ENCODE measurements at regions not wholly inside any gene's neighbourhood (a gene's known extent, or its start where the extent isn't known, plus 50 kb on each side); places are given as distances from the start of the nearest gene placed in this dataset.

DNA sequence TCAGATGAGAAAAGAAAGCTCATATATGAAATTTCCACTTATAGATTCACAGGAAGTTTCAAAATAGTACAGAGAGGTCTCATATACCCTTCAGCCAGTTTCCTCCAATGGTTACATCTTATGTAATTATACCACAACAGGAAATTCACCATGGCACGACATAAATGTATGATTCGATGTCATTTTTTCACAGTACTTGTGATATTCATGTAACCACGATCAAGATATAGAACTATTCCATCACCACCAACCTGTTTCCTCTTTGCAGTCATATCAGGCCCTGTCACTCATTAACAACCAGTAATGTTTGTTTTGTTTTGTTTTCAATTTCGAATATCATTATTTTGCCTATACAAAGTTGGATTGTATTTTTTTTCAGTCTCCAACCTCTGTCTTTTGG, 314.3 kb upstream of the POU3F3 start:
- 19% methylated on average over 4 of the region's 4 CpGs for WGBS (ENCODE audit: low lambda C conversion rate)
- POLR2A ChIA-PET = no interaction called here

DNA sequence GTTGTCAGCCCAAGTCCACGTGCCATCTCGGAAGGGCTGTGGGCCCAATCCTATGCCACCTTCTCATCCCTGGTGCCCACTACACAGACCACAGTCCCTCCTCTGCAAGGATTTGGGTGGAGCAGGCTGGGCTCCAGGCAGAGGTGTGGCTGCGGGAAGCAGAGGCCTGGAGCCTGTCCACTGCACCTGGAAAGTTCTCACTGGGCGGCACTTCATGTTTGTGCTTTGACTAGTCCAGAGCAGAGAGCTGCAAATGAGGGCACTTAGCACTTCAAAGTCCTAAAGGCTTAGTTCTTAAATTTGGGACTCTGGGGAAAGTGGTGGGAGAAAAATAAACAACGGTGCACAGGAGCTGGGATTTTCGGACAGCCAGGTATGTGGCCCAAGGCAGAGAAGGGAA, 308.9 kb upstream of the POU3F3 start:
- DNase-seq = no peak
- ChIA-PET POLR2A (no interaction called here), CTCF (interaction anchor here (1.6 kb wide), 1 partner anchor 11 kb away, joined by 5 read pairs; no protein-coding TSS in a partner anchor)
- Histone ChIP-seq H2AFZ (ENCODE audit: low read depth) (no peak overlapping the region), H3K4me2 (no peak overlapping the region), H3K36me3 (replicated peaks in 1 of 2; ENCODE audit: control insufficient read depth in 1 of 2, insufficient read depth in 2 of 2, low read length in 1 of 2) (no peaks in the 10 kb centered on the region), H3F3A (replicated peaks; ENCODE audit: insufficient read depth) (no peaks in the 10 kb centered on the region), H3K4me3 (ENCODE audit: low read depth in 2 of 2, low read length in 1 of 2) (no peak overlapping the region), H3K79me2 (ENCODE audit: insufficient read depth) (no peaks in the 10 kb centered on the region), H3K9ac (no peak overlapping the region), H3K27ac (ENCODE audit: low read depth in 2 of 2, low read length in 1 of 2) (no peak overlapping the region), H3K9me2 (no peaks in the 10 kb centered on the region), H3K9me3 (no peaks in the 10 kb centered on the region), H3K4me1 (ENCODE audit: control insufficient read depth in 1 of 2, insufficient read depth in 2 of 2, low read depth in 1 of 2, low read length in 1 of 2) (no peaks in the 10 kb centered on the region), H3K27me3 (ENCODE audit: insufficient read depth) (no peaks in the 10 kb centered on the region), H4K20me1 (ENCODE audit: insufficient read depth) (no peaks in the 10 kb centered on the region)
- 53% methylated on average over 6 of the region's 6 CpGs for WGBS (ENCODE audit: low lambda C conversion rate)
- TF ChIP-seq SMC3 (IDR thresholded peaks at IDR 0.05; ENCODE audit: low read depth, low read length) = no peak
- no peak for TF ChIP-seq RXRA (IDR thresholded peaks at IDR 0.05; ENCODE audit: borderline replicate concordance, low read depth)
- TF ChIP-seq GATA2 (CRISPR knock-in tag; IDR thresholded peaks at IDR 0.05) = no peak
- TF ChIP-seq, protein P1, sequence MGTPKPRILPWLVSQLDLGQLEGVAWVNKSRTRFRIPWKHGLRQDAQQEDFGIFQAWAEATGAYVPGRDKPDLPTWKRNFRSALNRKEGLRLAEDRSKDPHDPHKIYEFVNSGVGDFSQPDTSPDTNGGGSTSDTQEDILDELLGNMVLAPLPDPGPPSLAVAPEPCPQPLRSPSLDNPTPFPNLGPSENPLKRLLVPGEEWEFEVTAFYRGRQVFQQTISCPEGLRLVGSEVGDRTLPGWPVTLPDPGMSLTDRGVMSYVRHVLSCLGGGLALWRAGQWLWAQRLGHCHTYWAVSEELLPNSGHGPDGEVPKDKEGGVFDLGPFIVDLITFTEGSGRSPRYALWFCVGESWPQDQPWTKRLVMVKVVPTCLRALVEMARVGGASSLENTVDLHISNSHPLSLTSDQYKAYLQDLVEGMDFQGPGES (IDR thresholded peaks at IDR 0.05; ENCODE audit: low read depth, low read length) = no peak
- TF ChIP-seq EZH2phosphoT487 (IDR thresholded peaks at IDR 0.05; ENCODE audit: borderline replicate concordance, low read depth) = no peak
- TF ChIP-seq SIN3A (IDR thresholded peaks at IDR 0.05; ENCODE audit: borderline replicate concordance, low read depth, low read length) = no peak
- TF ChIP-seq FOXJ3 (CRISPR knock-in tag; IDR thresholded peaks at IDR 0.05) = no peak

More for the DNA sequence above, 314.3 kb upstream of the POU3F3 start:
- TF ChIP-seq SMC3 (IDR thresholded peaks at IDR 0.05; ENCODE audit: low read depth, low read length) (no peak), YY1 (IDR thresholded peaks at IDR 0.05; ENCODE audit: low read depth) (no peak)
- TF ChIP-seq, protein P1 (IDR thresholded peaks at IDR 0.05; ENCODE audit: low read depth, low read length) = no peak
- no peak overlapping the region for H3K4me2 ChIP-seq
- no peaks in the 10 kb centered on the region for H4K20me1 ChIP-seq (ENCODE audit: insufficient read depth)
- no peaks in the 10 kb centered on the region for H3K9me2 ChIP-seq
- H3K36me3 ChIP-seq (replicated peaks in 1 of 2; ENCODE audit: control insufficient read depth in 1 of 2, insufficient read depth in 2 of 2, low read length in 1 of 2) = no peaks in the 10 kb centered on the region
- H3K27ac ChIP-seq (ENCODE audit: low read depth in 2 of 2, low read length in 1 of 2) = no peak overlapping the region
- no peaks in the 10 kb centered on the region for H3K4me1 ChIP-seq (ENCODE audit: control insufficient read depth in 1 of 2, insufficient read depth in 2 of 2, low read depth in 1 of 2, low read length in 1 of 2)
- H2AFZ ChIP-seq (ENCODE audit: low read depth) = no peak overlapping the region
- H3F3A ChIP-seq (replicated peaks; ENCODE audit: insufficient read depth) = no peaks in the 10 kb centered on the region
- CTCF ChIA-PET = no interaction called here
- H3K27me3 ChIP-seq (ENCODE audit: insufficient read depth) = no peaks in the 10 kb centered on the region
- DNase-seq = no peak
- H3K79me2 ChIP-seq (ENCODE audit: insufficient read depth) = no peaks in the 10 kb centered on the region
- no peak overlapping the region for H3K9ac ChIP-seq
- no peaks in the 10 kb centered on the region for H3K9me3 ChIP-seq
- H3K4me3 ChIP-seq (ENCODE audit: low read depth in 2 of 2, low read length in 1 of 2) = no peak overlapping the region

DNA sequence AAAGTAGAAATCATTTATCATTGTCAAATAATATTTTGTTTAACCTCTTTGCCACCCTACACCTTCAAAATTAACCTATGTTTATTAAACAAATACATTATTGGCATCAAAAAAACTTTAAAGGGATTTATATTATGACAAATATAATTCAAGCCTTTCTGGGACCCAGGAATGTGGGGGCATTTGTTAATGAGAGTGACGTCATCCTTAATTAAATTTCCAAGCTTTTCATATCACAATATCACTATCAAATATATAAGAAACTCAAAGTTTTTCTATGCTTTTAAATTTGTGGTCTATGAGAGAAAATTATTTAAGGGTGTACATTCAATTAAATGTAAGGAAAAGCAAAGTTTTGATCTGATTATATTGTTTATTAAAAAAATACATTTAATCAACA, 307.4 kb upstream of the POU3F3 start:
- no peaks in the 10 kb centered on the region for H3K9me2 ChIP-seq
- H3F3A ChIP-seq (replicated peaks; ENCODE audit: insufficient read depth) = no peaks in the 10 kb centered on the region
- H2AFZ ChIP-seq (ENCODE audit: low read depth) = no peak overlapping the region
- H3K36me3 ChIP-seq (replicated peaks in 1 of 2; ENCODE audit: control insufficient read depth in 1 of 2, insufficient read depth in 2 of 2, low read length in 1 of 2) = no peaks in the 10 kb centered on the region
- ChIA-PET CTCF (interaction anchor here (1.6 kb wide), 1 partner anchor 10 kb away, joined by 5 read pairs; no protein-coding TSS in a partner anchor), POLR2A (no interaction called here)
- H4K20me1 ChIP-seq (ENCODE audit: insufficient read depth) = no peaks in the 10 kb centered on the region
- no peaks in the 10 kb centered on the region for H3K79me2 ChIP-seq (ENCODE audit: insufficient read depth)
- H3K27ac ChIP-seq (ENCODE audit: low read depth in 2 of 2, low read length in 1 of 2) = no peak overlapping the region
- DNase-seq = no peak
- no peaks in the 10 kb centered on the region for H3K4me1 ChIP-seq (ENCODE audit: control insufficient read depth in 1 of 2, insufficient read depth in 2 of 2, low read depth in 1 of 2, low read length in 1 of 2)
- no peak overlapping the region for H3K9ac ChIP-seq
- no peaks in the 10 kb centered on the region for H3K27me3 ChIP-seq (ENCODE audit: insufficient read depth)
- 8% methylated on average over 1 of the region's 1 CpG for WGBS (ENCODE audit: low lambda C conversion rate)
- no peaks in the 10 kb centered on the region for H3K9me3 ChIP-seq
- H3K4me2 ChIP-seq = no peak overlapping the region
- no peak overlapping the region for H3K4me3 ChIP-seq (ENCODE audit: low read depth in 2 of 2, low read length in 1 of 2)
- TF ChIP-seq, protein P2, sequence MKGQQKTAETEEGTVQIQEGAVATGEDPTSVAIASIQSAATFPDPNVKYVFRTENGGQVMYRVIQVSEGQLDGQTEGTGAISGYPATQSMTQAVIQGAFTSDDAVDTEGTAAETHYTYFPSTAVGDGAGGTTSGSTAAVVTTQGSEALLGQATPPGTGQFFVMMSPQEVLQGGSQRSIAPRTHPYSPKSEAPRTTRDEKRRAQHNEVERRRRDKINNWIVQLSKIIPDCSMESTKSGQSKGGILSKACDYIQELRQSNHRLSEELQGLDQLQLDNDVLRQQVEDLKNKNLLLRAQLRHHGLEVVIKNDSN (IDR thresholded peaks at IDR 0.05; ENCODE audit: borderline replicate concordance, low read depth) = no peak
- TF ChIP-seq GABPA (IDR thresholded peaks at IDR 0.05; ENCODE audit: low read depth) (no peak), EP300 (IDR thresholded peaks at IDR 0.05; ENCODE audit: borderline replicate concordance in 1 of 2, low read depth in 1 of 2, low read length in 1 of 2) (no peak), NFIC (IDR thresholded peaks at IDR 0.05; ENCODE audit: borderline replicate concordance) (no peak)
- TF ChIP-seq, protein P3, sequence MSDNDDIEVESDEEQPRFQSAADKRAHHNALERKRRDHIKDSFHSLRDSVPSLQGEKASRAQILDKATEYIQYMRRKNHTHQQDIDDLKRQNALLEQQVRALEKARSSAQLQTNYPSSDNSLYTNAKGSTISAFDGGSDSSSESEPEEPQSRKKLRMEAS (IDR thresholded peaks at IDR 0.05; ENCODE audit: low read depth) = no peak
- TF ChIP-seq, protein P4, sequence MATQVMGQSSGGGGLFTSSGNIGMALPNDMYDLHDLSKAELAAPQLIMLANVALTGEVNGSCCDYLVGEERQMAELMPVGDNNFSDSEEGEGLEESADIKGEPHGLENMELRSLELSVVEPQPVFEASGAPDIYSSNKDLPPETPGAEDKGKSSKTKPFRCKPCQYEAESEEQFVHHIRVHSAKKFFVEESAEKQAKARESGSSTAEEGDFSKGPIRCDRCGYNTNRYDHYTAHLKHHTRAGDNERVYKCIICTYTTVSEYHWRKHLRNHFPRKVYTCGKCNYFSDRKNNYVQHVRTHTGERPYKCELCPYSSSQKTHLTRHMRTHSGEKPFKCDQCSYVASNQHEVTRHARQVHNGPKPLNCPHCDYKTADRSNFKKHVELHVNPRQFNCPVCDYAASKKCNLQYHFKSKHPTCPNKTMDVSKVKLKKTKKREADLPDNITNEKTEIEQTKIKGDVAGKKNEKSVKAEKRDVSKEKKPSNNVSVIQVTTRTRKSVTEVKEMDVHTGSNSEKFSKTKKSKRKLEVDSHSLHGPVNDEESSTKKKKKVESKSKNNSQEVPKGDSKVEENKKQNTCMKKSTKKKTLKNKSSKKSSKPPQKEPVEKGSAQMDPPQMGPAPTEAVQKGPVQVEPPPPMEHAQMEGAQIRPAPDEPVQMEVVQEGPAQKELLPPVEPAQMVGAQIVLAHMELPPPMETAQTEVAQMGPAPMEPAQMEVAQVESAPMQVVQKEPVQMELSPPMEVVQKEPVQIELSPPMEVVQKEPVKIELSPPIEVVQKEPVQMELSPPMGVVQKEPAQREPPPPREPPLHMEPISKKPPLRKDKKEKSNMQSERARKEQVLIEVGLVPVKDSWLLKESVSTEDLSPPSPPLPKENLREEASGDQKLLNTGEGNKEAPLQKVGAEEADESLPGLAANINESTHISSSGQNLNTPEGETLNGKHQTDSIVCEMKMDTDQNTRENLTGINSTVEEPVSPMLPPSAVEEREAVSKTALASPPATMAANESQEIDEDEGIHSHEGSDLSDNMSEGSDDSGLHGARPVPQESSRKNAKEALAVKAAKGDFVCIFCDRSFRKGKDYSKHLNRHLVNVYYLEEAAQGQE (IDR thresholded peaks at IDR 0.05; ENCODE audit: low read depth, low read length) = no peak
